Thyroid gland (tissue), 4 donors: ENCODE measurements at regions not wholly inside any gene's neighbourhood (a gene's known extent, or its start where the extent isn't known, plus 50 kb on each side); places are given as distances from the start of the nearest gene placed in this dataset.

Experiments
- POLR2A ChIP-seq, 2 donors: fragments of 450-650 bp; IDR thresholded peaks; one replicate each; pipeline ENCODE4 v1.6.1; 2017; ENCODE audit warnings: antibody characterized with exemption in 2 of 2, mild to moderate bottlenecking in 2 of 2, moderate library complexity in 1 of 2
- TF ChIP-seq, protein P1 (sequence below), 6 experiments: fragments of 200-600 bp in 3 of 6; fragments of 450-650 bp in 3 of 6; sonication (generic) in 3 of 6; IDR thresholded peaks; one replicate each; pipeline ENCODE4 v1.5.1; 2016 to 2019; ENCODE audit warnings: antibody characterized with exemption in 6 of 6, mild to moderate bottlenecking in 2 of 6, inconsistent platforms in 1 of 6, moderate library complexity in 1 of 6

DNA sequence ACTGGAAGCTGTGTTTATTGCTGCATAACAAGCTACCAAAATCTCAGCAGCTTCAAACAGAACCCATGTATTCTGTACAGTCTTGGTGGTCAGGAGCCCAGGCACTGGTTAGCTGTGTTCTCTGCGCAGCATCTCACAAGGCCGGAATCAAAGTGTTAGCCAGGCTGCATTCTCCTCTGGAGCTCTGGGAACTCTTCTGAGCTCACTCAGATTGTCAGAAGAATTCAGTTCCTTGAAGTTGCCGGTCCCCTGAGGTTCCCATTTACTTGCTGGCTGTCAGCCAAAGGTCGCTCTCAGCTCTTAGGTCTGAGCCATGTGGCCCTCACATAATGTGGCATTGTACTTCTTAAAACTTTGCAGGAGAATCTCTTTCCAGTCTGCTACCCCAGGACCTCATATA, 123.6 kb upstream of the SMIM21 start:
- TF ChIP-seq, protein P1, sequence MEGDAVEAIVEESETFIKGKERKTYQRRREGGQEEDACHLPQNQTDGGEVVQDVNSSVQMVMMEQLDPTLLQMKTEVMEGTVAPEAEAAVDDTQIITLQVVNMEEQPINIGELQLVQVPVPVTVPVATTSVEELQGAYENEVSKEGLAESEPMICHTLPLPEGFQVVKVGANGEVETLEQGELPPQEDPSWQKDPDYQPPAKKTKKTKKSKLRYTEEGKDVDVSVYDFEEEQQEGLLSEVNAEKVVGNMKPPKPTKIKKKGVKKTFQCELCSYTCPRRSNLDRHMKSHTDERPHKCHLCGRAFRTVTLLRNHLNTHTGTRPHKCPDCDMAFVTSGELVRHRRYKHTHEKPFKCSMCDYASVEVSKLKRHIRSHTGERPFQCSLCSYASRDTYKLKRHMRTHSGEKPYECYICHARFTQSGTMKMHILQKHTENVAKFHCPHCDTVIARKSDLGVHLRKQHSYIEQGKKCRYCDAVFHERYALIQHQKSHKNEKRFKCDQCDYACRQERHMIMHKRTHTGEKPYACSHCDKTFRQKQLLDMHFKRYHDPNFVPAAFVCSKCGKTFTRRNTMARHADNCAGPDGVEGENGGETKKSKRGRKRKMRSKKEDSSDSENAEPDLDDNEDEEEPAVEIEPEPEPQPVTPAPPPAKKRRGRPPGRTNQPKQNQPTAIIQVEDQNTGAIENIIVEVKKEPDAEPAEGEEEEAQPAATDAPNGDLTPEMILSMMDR (IDR thresholded peaks at IDR 0.05) = no peak
- no peak for TF ChIP-seq POLR2A (IDR thresholded peaks at IDR 0.05)
